Fibroblast of mammary gland (primary cell): ENCODE measurements at regions not wholly inside any gene's neighbourhood (a gene's known extent, or its start where the extent isn't known, plus 50 kb on each side); places are given as distances from the start of the nearest gene placed in this dataset.

ENCODE experiments used
- DNase-seq: peaks from one replicate; pipeline ENCODE4 v3.0.0-alpha.2; 2010; ENCODE audit warnings: low read depth
- H3K4me3 ChIP-seq: 2 replicates; pipeline ENCODE4 v1.5.1; 2011; ENCODE audit warnings: low read depth, mild to moderate bottlenecking, low read length, moderate library complexity; ENCODE audit not compliant: control insufficient read depth
- TF ChIP-seq, protein P1 (sequence below): conservative IDR thresholded peaks from 2 replicates; pipeline ENCODE4 v1.5.1; 2011; ENCODE audit warnings: low read depth, low read length, inconsistent platforms; ENCODE audit not compliant: control insufficient read depth, insufficient read depth

DNA sequence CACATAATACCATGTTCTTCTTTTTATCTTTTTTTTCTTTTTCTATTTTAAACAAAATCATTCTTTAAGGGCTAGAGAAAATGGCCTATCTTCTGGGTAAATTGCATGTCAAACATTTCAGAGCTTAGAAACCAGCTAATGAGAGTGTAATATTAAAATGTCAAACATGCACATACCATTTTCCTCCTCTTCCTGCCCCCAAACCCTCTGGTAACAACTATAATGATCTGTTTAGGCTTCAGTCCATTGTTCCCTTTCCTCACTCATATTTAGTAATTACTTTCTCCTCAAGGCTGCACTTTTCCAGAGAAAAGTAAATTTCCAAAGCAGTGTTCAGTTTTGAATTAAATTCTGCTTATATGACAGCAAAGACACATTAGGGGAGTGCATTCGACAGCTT, 224.3 kb upstream of the ROBO2 start:
- H3K4me3 ChIP-seq = no peak overlapping the region
- no peak for DNase-seq
- TF ChIP-seq, protein P1, sequence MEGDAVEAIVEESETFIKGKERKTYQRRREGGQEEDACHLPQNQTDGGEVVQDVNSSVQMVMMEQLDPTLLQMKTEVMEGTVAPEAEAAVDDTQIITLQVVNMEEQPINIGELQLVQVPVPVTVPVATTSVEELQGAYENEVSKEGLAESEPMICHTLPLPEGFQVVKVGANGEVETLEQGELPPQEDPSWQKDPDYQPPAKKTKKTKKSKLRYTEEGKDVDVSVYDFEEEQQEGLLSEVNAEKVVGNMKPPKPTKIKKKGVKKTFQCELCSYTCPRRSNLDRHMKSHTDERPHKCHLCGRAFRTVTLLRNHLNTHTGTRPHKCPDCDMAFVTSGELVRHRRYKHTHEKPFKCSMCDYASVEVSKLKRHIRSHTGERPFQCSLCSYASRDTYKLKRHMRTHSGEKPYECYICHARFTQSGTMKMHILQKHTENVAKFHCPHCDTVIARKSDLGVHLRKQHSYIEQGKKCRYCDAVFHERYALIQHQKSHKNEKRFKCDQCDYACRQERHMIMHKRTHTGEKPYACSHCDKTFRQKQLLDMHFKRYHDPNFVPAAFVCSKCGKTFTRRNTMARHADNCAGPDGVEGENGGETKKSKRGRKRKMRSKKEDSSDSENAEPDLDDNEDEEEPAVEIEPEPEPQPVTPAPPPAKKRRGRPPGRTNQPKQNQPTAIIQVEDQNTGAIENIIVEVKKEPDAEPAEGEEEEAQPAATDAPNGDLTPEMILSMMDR = no peak

DNA sequence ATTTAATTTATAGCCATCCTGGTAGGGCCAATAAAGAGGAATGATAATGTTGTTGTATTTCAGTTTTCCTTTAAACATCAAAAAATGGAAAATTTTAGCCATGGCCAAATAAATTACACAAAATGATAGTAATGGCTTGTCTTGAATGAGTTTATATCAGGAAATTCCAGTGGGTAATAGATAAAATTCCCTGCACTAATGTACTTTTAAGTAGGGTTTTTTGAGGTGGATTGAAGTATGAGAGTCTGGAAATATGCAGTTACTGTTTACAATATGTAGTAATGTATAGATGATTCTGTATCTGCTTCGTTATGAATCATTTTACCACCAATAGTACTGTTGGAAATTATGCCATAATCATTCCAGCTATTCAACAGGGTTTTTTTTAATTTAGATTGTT, 219.4 kb upstream of the ROBO2 start:
- H3K4me3 ChIP-seq = no peak overlapping the region
- TF ChIP-seq, protein P1 = no peak
- DNase-seq = no peak

DNA sequence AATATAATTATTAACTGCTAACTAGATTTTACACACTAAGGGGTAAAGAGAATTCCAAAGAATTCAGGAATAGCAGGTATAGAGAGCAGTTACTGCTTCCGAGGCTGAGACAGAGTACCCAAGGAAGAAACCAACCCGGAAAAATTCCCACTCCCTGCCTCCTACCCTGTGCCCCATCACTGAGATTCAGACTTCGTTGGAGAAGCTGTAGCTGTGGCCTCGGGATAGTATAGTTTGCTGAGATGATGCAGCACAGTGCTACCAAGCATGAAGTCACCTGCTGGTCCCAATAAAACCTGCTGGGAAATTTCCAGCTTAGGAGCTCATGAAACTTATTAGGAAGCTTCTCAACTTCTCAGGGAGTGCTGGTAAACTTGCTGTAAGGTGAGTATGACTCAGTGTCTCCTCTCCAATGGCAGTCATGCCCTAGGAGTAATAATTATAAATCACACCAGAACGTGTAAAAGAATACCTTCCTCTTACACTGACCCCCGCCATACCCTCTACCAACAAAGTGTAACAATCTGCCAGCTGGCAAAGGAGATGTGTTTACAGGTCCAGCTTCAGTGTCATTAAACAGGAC, 215.2 kb upstream of the ROBO2 start:
- DNase-seq = no peak
- TF ChIP-seq, protein P1 = no peak
- no peak overlapping the region for H3K4me3 ChIP-seq

DNA sequence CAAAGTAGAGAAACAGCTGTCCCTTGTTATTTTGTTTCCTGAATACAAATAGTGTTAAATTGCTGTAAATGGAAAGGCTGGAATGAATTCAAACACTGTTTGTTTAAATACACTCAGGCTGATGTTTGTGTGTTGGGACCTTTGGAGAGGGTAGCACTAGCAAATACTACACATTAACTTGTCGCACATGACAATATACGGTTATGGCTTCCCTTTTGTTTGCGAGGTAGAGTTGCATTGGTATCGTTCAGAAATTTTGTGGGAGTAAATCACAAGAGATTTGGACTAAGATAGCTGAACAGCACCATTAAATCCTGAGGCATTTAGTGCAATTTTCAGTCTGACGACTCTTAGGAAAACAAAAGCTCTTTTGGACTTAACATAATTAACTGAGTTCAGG, 213.0 kb upstream of the ROBO2 start:
- TF ChIP-seq, protein P1 = no peak
- DNase-seq = no peak
- H3K4me3 ChIP-seq = no peak overlapping the region

DNA sequence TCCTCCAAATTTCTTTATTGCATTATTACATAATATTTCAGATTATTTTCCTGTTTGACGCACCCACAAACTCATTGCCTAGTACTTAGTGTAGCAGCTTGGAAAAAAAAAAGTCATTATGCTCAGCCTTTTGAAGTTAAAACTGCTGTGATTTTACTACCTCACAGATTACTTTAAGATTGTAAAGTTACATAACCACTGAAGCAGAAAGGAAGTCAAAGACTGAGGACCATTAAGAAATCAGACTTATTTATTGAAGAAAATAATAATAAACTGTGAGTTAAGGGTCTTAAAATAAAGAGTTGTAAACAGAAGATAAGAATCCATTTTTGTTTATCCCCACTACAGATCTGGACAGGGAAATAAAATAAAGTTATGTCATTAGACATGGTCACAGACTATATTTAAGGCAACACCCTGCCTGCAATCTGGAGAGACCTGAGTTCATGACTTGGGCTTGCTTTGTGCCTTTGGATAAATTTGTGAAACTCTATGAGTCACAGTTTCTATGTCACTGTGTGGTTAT, 212.1 kb upstream of the ROBO2 start:
- TF ChIP-seq, protein P1 = no peak
- no peak for DNase-seq

DNA sequence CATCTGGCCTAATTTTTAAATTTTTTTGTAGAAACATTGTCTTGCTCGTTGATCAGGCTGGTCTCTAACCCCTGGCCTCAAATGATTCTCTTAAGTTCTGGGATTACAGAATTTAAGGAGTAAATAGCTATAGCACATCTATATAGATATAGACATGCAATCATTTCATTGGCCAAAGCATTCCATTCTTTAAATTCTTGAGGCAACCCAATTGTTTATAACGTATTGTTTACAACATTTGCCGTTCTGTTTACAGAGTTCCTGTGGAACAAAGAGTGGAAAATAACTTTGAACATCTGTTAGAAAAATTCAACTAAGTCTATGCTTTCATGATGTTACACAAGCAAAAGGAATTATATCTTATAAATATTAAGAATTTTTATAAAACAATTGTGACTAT, 205.2 kb upstream of the ROBO2 start:
- TF ChIP-seq, protein P1 = no peak
- DNase-seq = no peak
- no peak overlapping the region for H3K4me3 ChIP-seq

More for the DNA sequence above, 212.1 kb upstream of the ROBO2 start:
- no peak overlapping the region for H3K4me3 ChIP-seq

DNA sequence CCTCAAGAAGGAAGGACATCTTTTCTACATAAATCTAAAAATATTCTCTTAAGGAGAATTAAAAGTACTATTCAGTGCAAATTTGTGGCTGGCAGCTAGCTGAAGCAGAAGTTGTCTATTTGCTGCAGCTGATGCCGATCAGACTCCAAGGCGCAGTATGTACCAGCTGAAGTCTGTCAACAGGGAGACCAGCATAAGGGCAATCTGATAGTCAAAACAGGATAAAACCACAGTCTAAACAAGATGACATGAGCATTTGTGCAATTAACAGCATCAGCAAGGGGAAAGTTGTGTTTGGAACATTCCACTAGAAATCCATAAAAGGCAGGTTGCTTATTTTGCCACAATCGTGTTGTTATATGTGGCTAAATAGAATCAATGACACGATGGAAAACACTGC, 198.2 kb upstream of the ROBO2 start:
- no peak for DNase-seq
- TF ChIP-seq, protein P1 = no peak
- no peak overlapping the region for H3K4me3 ChIP-seq
